ENCODE measurements at regions not wholly inside any gene's neighbourhood (a gene's known extent, or its start where the extent isn't known, plus 50 kb on each side); places are given as distances from the start of the nearest gene placed in this dataset.
"Not testable (repeated sequence)": the region's sequence is repeated elsewhere in the genome, so short reads cannot be mapped to it uniquely, and the experiment has no call there.

DNA sequence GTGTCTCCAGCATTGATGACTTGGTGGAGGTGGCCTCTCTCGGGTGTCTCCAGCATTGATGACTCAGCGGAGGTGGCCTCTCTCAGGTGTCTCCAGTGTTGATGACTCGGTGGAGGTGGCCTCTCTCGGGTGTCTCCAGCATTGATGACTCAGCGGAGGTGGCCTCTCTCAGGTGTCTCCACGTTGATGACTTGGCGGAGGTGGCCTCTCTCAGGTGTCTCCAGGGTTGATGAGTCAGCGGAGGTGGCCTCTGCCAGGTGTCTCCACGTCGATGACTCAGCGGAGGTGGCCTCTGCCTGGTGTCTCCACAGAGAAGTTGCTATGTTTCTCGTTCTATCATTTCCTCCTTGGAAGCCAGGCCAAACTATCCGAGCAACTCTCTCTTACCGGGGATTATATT lies 87.7 kb downstream of the ASMT start:
- not testable (repeated sequence) for TF ChIP-seq SPI1, POU2F2, POLR2AphosphoS5 (IDR thresholded peaks at IDR 0.05; ENCODE audit: low read depth, low read length)

Measured in GM12891 (cell line).